ENCODE measurements at regions not wholly inside any gene's neighbourhood (a gene's known extent, or its start where the extent isn't known, plus 50 kb on each side); places are given as distances from the start of the nearest gene placed in this dataset.

- ATAC-seq (no peak), DNase-seq (no peak)
- H3K4me1 ChIP-seq, result no peaks in the 10 kb centered on the region
- H3K4me3 ChIP-seq, result no peak overlapping the region
- intact Hi-C loops (cut with DNase I), result no loop called here
- H3K27ac ChIP-seq, result no peak overlapping the region
- TF ChIP-seq CTCF (IDR thresholded peaks at IDR 0.05), result no peak
- no peaks in the 10 kb centered on the region for H3K36me3 ChIP-seq
- H3K27me3 ChIP-seq, result no peaks in the 10 kb centered on the region
- no peaks in the 10 kb centered on the region for H3K9me3 ChIP-seq
Measured at GRCh38 chr11:103548838-103549237, 439.6 kb downstream of the DYNC2H1 start.

- ATAC-seq (no peak), DNase-seq (no peak)
- Histone ChIP-seq H3K27ac (no peak overlapping the region), H3K36me3 (no peaks in the 10 kb centered on the region), H3K27me3 (no peaks in the 10 kb centered on the region), H3K9me3 (no peaks in the 10 kb centered on the region), H3K4me3 (no peak overlapping the region), H3K4me1 (no peaks in the 10 kb centered on the region)
- TF ChIP-seq CTCF (IDR thresholded peaks at IDR 0.05), result no peak
- intact Hi-C loops (cut with DNase I), result no loop called here
Measured at GRCh38 chr11:103550811-103551210, 441.6 kb downstream of the DYNC2H1 start.

GRCh38 chr11:103552086-103552485 lies 442.9 kb downstream of the DYNC2H1 start:
- Histone ChIP-seq H3K36me3 (no peaks in the 10 kb centered on the region), H3K27me3 (no peaks in the 10 kb centered on the region), H3K4me1 (no peaks in the 10 kb centered on the region), H3K27ac (no peak overlapping the region), H3K9me3 (no peaks in the 10 kb centered on the region), H3K4me3 (no peak overlapping the region)
- intact Hi-C loops (cut with DNase I), result no loop called here
- no peak for ATAC-seq
- TF ChIP-seq CTCF (IDR thresholded peaks at IDR 0.05), result no peak
- no peak for DNase-seq

GRCh38 chr11:103556171-103556570 lies 446.9 kb downstream of the DYNC2H1 start:
- ATAC-seq (no peak), DNase-seq (no peak)
- intact Hi-C loops (cut with DNase I), result no loop called here
- H3K27ac ChIP-seq, result no peak overlapping the region
- H3K4me1 ChIP-seq, result no peaks in the 10 kb centered on the region
- no peak overlapping the region for H3K4me3 ChIP-seq
- no peak for TF ChIP-seq CTCF (IDR thresholded peaks at IDR 0.05)
- no peaks in the 10 kb centered on the region for H3K9me3 ChIP-seq
- H3K36me3 ChIP-seq, result no peaks in the 10 kb centered on the region
- H3K27me3 ChIP-seq, result no peaks in the 10 kb centered on the region

- no peak for DNase-seq
- no peak for ATAC-seq
- no peak overlapping the region for H3K4me3 ChIP-seq
- H3K27ac ChIP-seq, result no peak overlapping the region
- TF ChIP-seq CTCF (IDR thresholded peaks at IDR 0.05), result no peak
- intact Hi-C loops (cut with DNase I), result no loop called here
- H3K36me3 ChIP-seq, result no peaks in the 10 kb centered on the region
- H3K4me1 ChIP-seq, result no peaks in the 10 kb centered on the region
- peaks cover 0 to 2% of the 10 kb centered on the region in 2 donors for H3K9me3 ChIP-seq
- no peaks in the 10 kb centered on the region for H3K27me3 ChIP-seq
Measured at GRCh38 chr11:103566116-103566515, 456.9 kb downstream of the DYNC2H1 start.
